Activated T-cell treated with anti-CD3 and anti-CD28 coated beads, Interleukin-2, amount 50 U/mL, for 72 hours (primary cell): ENCODE measurements at regions not wholly inside any gene's neighbourhood (a gene's known extent, or its start where the extent isn't known, plus 50 kb on each side); places are given as distances from the start of the nearest gene placed in this dataset.
"Not testable (repeated sequence)": the region's sequence is repeated elsewhere in the genome, so short reads cannot be mapped to it uniquely, and the experiment has no call there.

Experiments used
- ATAC-seq, 2 donors: fragments of 150-1000 bp; cut with Tn5 transposase; replicated peaks in 1 of 2; 2 replicates each; pipeline ENCODE4 v1.10.0; 2021; ENCODE audit warnings: moderate library complexity in 2 of 2, mild to moderate bottlenecking in 1 of 2
- DNase-seq, 2 donors: peaks; one replicate each; pipeline ENCODE4 v3.0.0; 2021 to 2022; ENCODE audit warnings: mixed read lengths in 1 of 2
- H3K27ac Mint-ChIP-seq: one replicate; pipeline ENCODE4 v1.8.0; 2022; ENCODE audit warnings: mild to moderate bottlenecking, moderate library complexity, mixed read lengths
- H3K27me3 Mint-ChIP-seq: one replicate; pipeline ENCODE4 v1.8.0; 2022; ENCODE audit warnings: low read depth, mixed read lengths
- H3K36me3 Mint-ChIP-seq, 2 donors: one replicate each; pipeline ENCODE4 v1.8.0; 2022; ENCODE audit warnings: mixed read lengths in 2 of 2, mild to moderate bottlenecking in 1 of 2; ENCODE audit not compliant: insufficient read depth in 2 of 2
- H3K4me1 Mint-ChIP-seq: one replicate; pipeline ENCODE4 v1.8.0; 2022; ENCODE audit warnings: low read depth, mixed read lengths
- H3K4me3 Mint-ChIP-seq, 2 donors: one replicate each; pipeline ENCODE4 v1.8.0; 2022; ENCODE audit warnings: mild to moderate bottlenecking in 2 of 2, mixed read lengths in 2 of 2, moderate library complexity in 2 of 2
- H3K9me3 Mint-ChIP-seq, 2 donors: one replicate each; pipeline ENCODE4 v1.8.0; 2022; ENCODE audit warnings: mixed read lengths in 2 of 2

DNA sequence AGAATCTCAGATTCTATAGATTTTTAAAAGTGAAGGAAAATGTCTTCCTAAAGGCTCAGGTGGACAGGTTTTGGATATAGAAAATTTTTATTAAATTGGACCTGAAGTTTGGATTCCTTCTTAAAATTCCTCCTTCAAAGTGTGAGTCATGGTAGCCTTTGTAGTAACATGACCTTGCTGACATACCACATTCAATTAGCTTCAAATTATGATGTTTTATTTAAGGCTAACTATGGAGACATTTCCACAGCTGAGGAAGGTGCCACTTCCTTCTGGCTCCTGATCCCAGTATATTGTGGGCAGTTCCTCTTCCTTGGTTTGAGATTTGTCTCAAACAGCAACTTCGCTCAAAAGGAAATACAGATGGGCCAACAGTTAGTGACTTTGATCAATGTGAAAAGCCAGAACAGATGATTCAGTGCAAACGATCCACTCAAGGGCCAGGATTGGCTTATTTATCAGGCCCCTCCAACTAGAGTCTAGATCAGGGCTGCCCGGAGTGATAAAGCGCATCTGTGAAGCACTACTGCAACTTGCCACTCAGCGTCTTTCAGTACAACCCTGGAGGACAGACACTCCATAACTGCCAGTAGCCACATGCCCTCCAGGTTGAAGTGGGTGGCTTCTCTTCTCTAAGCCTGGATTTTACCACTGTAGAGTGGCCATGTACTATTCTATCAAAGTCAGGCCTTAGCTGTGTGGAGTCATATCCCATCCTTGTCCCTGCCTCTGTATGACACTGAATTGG is 573.5 kb downstream of the KIF20B start:
- H3K4me3 Mint-ChIP-seq = no peak overlapping the region
- no peaks in the 10 kb centered on the region for H3K9me3 Mint-ChIP-seq
- ATAC-seq (no peak), DNase-seq (no peak)
- peaks cover 8% of the 10 kb centered on the region for H3K27me3 Mint-ChIP-seq
- H3K4me1 Mint-ChIP-seq = no peaks in the 10 kb centered on the region
- H3K27ac Mint-ChIP-seq = no peak overlapping the region
- H3K36me3 Mint-ChIP-seq = no peaks in the 10 kb centered on the region

DNA sequence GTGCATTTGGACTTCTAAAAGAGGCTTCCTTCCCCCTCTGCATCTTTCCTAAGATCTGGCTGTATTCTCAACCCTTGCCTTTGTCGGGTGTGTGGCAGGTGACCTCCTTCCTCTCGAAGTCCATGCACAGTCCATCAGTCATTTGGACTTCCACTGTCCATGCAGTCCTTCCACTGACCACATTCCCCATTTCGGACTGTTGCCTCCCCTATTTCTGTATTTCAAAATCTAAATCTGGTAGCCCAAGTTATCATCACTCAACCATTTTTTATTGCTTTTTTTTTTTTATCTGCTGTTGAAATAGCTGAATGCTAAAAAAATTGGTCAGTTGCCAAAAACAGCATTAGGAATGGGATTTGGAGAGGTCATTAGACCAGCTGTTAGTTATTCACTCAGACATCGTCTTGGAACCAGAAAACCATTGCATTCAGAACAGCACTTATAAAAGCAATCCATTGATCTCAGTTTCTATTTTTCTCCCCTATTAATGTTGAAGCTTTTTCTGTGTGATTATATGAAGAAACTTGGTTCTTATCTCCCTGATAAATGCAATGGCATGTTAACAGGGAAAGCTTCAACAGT is 575.6 kb downstream of the KIF20B start:
- Mint-ChIP-seq H3K27me3 (peaks cover 5% of the 10 kb centered on the region), H3K27ac (no peak overlapping the region), H3K36me3 (no peaks in the 10 kb centered on the region), H3K4me3 (no peak overlapping the region), H3K4me1 (no peaks in the 10 kb centered on the region), H3K9me3 (no peaks in the 10 kb centered on the region)
- DNase-seq = no peak
- no peak for ATAC-seq

DNA sequence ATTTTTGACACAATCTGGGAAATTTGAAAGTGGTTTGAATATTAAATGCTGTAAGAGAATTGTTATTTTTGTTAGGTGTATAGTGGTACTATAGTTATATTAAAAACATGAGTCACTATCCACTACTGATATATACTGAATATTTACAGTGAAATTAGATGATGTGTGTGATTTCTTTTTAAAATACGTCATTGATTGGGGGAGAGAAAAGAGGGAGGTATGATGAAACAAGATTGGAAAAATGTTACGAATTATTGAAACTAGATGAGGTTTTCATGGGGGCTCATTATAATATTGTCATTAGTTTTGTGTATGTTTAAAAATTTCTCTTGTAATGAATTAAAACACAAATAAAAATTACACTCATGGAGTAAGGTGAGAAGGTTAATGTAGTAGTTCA is 571.4 kb downstream of the HTR7 start:
- Mint-ChIP-seq H3K4me3 (no peak overlapping the region), H3K27me3 (peaks cover 17% of the 10 kb centered on the region)

DNA sequence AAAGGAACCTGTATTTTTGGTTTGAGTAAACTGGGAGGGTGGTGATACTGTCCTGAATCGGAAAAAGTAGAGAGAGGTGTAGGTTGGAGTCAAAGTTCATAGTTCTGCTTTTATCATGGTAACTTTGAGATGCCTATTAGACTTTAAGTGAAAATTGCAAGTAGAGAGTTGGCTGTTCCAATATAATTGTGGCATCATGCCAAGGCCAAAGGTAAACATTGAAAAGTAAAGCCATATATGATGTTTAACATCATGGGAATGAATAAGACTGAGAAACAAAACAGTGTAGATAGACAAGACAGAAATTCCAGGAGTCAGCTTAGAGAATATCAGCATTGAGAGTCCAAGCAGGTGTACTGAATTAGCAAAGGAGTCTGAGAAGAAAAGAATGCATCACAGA is 570.9 kb downstream of the HTR7 start:
- ATAC-seq (no peak), DNase-seq (no peak)
- Mint-ChIP-seq H3K4me1 (no peaks in the 10 kb centered on the region), H3K27ac (no peak overlapping the region), H3K4me3 (no peak overlapping the region), H3K27me3 (peaks cover 17% of the 10 kb centered on the region), H3K36me3 (no peaks in the 10 kb centered on the region), H3K9me3 (no peaks in the 10 kb centered on the region)

More for the DNA sequence above, 571.4 kb downstream of the HTR7 start:
- DNase-seq = no peak
- no peak overlapping the region for H3K27ac Mint-ChIP-seq
- H3K36me3 Mint-ChIP-seq = no peaks in the 10 kb centered on the region
- no peak for ATAC-seq
- H3K4me1 Mint-ChIP-seq = no peaks in the 10 kb centered on the region
- H3K9me3 Mint-ChIP-seq = no peaks in the 10 kb centered on the region

DNA sequence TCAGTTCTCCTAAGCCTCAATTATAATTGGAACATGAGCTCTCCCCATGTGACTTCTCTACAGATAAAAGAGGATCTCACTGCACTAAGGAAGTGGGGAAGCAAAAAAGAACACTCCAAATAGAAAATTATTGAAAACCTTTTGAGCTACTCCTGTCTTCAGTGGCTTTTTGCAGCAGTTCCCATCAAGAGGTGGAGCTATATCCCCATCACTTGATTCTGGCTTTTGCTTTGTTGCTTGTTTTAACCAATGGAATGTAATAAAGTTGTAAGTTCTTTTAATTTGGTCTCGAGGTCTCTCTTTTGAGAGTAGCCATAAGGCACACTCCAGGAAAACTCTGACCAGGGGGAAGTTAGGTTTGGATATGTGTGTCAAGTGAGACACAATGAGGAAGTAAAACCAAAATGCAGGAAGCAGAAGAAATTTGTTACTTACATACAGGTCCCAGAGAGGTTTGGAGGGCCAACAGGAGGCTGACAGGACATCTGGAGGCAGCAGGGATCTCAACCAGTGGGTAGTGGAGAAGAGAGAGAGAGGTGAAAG is 569.4 kb downstream of the HTR7 start:
- ATAC-seq = no peak
- Mint-ChIP-seq H3K27me3 (peaks cover 17% of the 10 kb centered on the region), H3K27ac (no peak overlapping the region), H3K4me1 (no peaks in the 10 kb centered on the region), H3K9me3 (no peaks in the 10 kb centered on the region), H3K36me3 (no peaks in the 10 kb centered on the region), H3K4me3 (no peak overlapping the region)
- no peak for DNase-seq

DNA sequence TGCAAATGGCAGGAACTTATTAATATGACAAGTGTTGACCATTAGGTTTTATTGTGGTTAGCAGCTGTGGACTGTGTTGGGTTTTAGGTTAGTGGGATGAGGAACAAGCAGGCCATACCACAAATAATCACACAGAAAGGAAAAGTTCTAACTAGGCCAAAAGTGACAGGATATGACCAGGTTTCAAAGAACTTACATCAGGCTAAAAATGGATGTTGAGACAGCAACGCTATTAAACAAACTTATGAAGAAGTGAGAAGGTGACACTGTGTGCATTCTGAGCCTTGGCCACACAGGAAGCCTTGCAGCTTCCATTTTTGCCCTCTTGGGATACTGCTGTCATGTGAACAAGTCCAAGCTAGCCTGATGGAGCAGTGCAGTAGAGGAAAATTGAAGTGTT is 568.8 kb downstream of the HTR7 start:
- no peaks in the 10 kb centered on the region for H3K36me3 Mint-ChIP-seq
- H3K27ac Mint-ChIP-seq = no peak overlapping the region
- no peaks in the 10 kb centered on the region for H3K9me3 Mint-ChIP-seq
- H3K27me3 Mint-ChIP-seq = peaks cover 17% of the 10 kb centered on the region
- no peak overlapping the region for H3K4me3 Mint-ChIP-seq
- DNase-seq = no peak
- ATAC-seq = no peak
- H3K4me1 Mint-ChIP-seq = no peaks in the 10 kb centered on the region

DNA sequence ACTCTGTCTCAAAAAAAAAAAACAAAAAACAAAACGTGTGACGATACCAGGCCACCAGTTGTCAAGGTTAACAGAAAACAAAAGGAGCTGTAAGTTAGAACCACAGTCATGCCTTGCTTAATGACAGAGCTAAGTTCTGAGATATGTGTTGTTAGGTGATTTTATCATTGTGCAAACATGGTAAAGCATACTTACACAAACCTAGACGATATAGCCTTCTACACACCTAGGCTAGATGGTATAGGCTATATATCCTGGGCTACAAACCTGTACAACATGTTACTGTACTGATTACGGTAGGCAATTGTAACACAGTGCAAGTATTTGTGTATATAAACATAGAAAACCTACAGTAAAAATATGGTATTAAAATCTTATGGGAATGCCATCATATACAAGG is 564.2 kb downstream of the HTR7 start:
- H3K27ac Mint-ChIP-seq = no peak overlapping the region
- H3K27me3 Mint-ChIP-seq = no peaks in the 10 kb centered on the region
- no peak overlapping the region for H3K4me3 Mint-ChIP-seq
- DNase-seq (no peak), ATAC-seq (no peak)
- no peaks in the 10 kb centered on the region for H3K36me3 Mint-ChIP-seq
- no peaks in the 10 kb centered on the region for H3K9me3 Mint-ChIP-seq
- no peaks in the 10 kb centered on the region for H3K4me1 Mint-ChIP-seq

DNA sequence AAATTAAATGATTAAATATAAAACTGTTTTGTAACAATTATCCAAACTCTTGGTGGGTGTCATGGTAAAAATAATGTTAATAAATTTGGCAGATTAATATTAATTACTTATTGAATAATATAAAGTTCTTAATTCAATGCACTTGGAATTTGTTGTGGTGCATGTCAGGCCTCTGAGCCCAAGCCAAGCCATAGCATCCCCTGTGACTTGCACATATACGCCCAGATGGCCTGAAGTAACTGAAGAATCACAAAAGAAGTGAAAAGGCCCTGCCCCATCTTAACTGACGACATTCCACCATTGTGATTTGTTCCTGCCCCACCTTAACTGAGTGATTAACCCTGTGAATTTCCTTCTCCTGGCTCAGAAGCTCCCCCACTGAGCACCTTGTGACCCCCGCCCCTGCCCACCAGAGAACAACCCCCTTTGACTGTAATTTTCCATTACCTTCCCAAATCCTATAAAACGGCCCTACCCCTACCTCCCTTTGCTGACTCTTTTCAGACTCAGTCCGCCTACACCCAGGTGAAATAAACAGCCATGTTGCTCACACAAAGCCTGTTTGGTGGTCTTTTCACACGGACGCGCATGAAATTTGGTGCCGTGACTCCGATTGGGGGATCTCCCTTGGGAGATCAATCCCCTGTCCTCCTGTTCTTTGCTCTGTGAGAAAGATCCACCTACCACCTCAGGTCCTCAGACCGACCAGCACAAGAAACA is 562.9 kb downstream of the HTR7 start:
- not testable (repeated sequence) for H3K36me3 Mint-ChIP-seq

DNA sequence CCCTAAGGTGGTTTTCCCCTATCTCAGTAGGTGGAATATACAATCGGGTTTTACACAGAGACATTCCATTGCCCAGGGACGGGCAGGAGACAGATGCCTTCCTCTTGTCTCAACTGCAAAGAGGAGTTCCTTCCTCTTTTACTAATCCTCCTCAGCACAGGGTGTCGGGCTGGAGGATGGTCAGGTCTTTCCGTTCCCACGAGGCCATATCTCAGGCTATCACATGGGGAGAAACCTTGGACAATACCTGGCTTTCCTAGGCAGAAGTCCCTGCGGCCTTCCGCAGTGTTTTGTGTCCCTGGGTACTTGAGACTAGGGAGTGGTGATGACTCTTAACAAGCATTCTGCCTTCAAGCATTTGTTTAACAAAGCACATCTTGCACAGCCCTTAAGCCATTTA is 555.8 kb downstream of the HTR7 start:
- not testable (repeated sequence) for DNase-seq, H3K4me1 Mint-ChIP-seq, H3K27me3 Mint-ChIP-seq, H3K9me3 Mint-ChIP-seq, H3K36me3 Mint-ChIP-seq, ATAC-seq, H3K27ac Mint-ChIP-seq, H3K4me3 Mint-ChIP-seq

More for the DNA sequence above, 562.9 kb downstream of the HTR7 start:
- not testable (repeated sequence) for H3K27ac Mint-ChIP-seq, DNase-seq, H3K9me3 Mint-ChIP-seq, H3K4me1 Mint-ChIP-seq, H3K27me3 Mint-ChIP-seq, ATAC-seq, H3K4me3 Mint-ChIP-seq

DNA sequence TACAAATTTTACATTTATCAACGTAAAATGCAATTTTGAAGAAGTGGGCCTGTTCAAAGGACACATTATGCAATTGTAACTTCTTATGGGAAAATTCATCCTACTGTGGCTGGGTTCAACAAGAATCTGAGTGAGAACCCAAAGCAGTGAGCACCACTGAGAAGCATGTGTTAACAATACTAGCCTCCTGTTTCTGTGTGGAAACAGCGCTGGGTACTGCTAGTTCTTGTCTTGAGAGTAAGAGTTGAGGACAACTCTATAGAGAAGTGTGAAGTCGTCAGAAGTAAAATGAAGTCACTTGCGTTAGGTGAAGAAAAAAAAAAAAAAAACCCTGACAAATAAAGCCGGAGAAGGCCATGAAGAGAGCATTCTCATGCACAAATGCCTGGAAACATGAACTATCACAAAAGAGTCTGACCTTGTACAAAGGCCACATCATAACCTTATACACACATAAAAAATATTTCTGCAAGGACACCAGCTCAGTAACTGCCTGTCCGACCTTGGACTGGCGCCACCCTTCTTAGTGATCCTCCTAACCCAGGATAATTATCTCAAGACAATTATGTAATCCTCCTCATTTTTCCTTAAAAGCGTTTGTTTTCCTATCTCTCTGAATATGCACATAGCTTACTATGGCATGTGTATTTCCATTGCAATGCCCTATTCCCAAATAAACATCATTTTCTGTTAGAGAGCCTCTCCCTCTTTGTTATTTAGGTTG is 554.9 kb downstream of the HTR7 start:
- H3K9me3 Mint-ChIP-seq = no peaks in the 10 kb centered on the region
- no peaks in the 10 kb centered on the region for H3K4me1 Mint-ChIP-seq
- no peak overlapping the region for H3K27ac Mint-ChIP-seq
- no peak for DNase-seq
- ATAC-seq = no peak
- peaks cover 5% of the 10 kb centered on the region for H3K27me3 Mint-ChIP-seq
- H3K4me3 Mint-ChIP-seq = no peak overlapping the region
- H3K36me3 Mint-ChIP-seq = no peaks in the 10 kb centered on the region

DNA sequence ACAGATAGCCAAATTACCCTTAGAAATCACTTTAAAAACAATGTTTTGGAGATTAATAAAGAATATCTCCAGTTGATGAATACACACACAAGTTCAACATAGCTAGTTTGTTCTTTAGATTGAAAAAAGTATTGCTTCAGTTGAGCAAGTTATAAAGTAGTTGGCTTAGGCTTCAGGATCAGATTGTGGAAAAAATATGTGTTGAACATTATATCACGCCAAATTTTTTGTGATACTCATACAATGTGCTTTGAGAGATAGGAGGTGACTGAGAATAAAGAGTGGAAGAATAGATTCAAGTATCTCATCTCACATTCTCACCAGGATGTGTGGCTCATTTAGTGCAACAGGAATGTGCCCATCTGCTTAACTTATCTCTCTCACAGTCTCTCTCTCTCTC is 553.3 kb downstream of the HTR7 start:
- H3K27me3 Mint-ChIP-seq = peaks cover 5% of the 10 kb centered on the region
- H3K27ac Mint-ChIP-seq = no peak overlapping the region
- DNase-seq = no peak
- no peak overlapping the region for H3K4me3 Mint-ChIP-seq
- H3K4me1 Mint-ChIP-seq = no peaks in the 10 kb centered on the region
- ATAC-seq = no peak
- peaks cover 0 to 5% of the 10 kb centered on the region in 2 donors for H3K9me3 Mint-ChIP-seq
- H3K36me3 Mint-ChIP-seq = no peaks in the 10 kb centered on the region

DNA sequence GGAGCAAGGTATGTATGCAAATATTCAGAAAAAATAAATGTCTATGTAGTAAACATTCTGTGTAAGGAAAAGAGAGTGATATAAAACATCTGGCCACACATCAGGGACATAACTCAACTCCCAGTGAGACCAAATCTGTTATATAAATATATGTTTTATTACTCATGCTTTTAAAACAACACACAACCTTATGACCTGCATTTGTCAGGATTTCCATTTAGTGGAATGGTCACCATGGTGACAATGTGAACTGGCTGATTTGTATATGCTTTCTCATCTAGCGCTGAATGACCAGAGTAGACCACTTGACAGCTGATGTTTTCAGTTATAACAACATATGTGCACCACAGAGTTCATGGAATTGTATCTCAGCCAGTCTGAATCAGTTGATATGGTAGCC is 551.7 kb downstream of the HTR7 start:
- H3K27ac Mint-ChIP-seq = no peak overlapping the region
- H3K4me1 Mint-ChIP-seq = no peaks in the 10 kb centered on the region
- DNase-seq (no peak), ATAC-seq (no peak)
- peaks cover 0 to 5% of the 10 kb centered on the region in 2 donors for H3K9me3 Mint-ChIP-seq
- peaks cover 5% of the 10 kb centered on the region for H3K27me3 Mint-ChIP-seq
- H3K36me3 Mint-ChIP-seq = no peaks in the 10 kb centered on the region
- H3K4me3 Mint-ChIP-seq = no peak overlapping the region

DNA sequence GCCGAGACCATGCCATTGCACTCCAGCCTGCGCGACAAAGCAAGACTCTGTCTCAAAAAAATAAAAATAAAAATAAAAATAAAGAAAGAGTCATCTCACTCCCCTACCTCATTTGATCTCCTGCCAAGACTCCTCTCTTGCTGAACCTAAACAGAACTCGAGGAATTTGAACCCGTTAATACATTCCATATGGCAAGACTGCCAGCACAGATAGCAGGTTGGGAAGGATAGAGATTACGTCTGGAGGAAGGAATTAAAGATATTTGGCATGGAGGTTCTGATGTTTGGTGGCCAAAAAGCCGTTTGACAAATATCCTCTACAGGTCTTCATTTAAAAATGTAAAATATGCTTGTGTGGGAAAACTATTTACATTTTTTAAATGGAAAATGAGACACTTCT is 549.6 kb downstream of the HTR7 start:
- ATAC-seq = no peak
- Mint-ChIP-seq H3K4me1 (no peaks in the 10 kb centered on the region), H3K4me3 (no peak overlapping the region), H3K27me3 (no peaks in the 10 kb centered on the region), H3K36me3 (no peaks in the 10 kb centered on the region), H3K9me3 (peaks cover 0 to 5% of the 10 kb centered on the region in 2 donors), H3K27ac (no peak overlapping the region)
- DNase-seq = no peak
